ENCODE measurements at regions not wholly inside any gene's neighbourhood (a gene's known extent, or its start where the extent isn't known, plus 50 kb on each side); places are given as distances from the start of the nearest gene placed in this dataset.

- TF ChIP-seq CTCF (IDR thresholded peaks at IDR 0.05; ENCODE audit: unreplicated experiment): no peak
- H3K36me3 Mint-ChIP-seq (ENCODE audit: insufficient read depth, unreplicated experiment): no peaks in the 10 kb centered on the region
- BruUV-seq (replicated peaks): no TSS peak
- H3K4me3 Mint-ChIP-seq (ENCODE audit: unreplicated experiment): no peak overlapping the region
- DNase-seq (ENCODE audit: unreplicated experiment): no peak
- CTCF ChIA-PET: interaction anchor here (0.6 kb wide), 1 partner anchor 652 kb away, joined by 3 read pairs; no protein-coding TSS in a partner anchor
- no peaks in the 10 kb centered on the region for H3K9me3 Mint-ChIP-seq (ENCODE audit: unreplicated experiment)
- intact Hi-C loops (cut with micrococcal nuclease): no loop called here
- H3K27ac Mint-ChIP-seq (ENCODE audit: low read depth, unreplicated experiment): no peak overlapping the region
- H3K27me3 Mint-ChIP-seq (ENCODE audit: insufficient read depth, unreplicated experiment): no peaks in the 10 kb centered on the region
- POLR2A ChIA-PET: no interaction called here
- no peaks in the 10 kb centered on the region for H3K4me1 Mint-ChIP-seq (ENCODE audit: insufficient read depth, unreplicated experiment)
These were observed 802.0 kb downstream of the RAPGEF2 start for GRCh38 chr4:159904906-159905305.

DNA sequence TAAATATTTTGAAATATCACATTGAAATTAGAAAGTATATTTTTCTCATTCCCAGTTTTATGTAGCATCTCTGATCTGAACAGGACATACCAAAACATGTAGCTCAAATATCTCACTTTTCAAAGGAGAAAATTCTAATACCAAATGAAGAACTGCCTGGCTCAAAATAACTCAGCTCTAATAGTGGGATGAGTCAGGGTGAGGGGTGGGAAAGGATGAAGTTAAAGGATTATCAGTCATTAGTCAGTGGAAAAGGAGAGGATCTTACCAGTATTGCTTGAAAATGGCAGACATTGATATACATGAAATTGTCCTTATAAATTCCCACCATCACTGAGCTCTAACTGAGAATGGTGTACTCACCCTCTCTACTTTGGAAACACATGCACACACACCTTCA is 803.2 kb downstream of the RAPGEF2 start:
- Mint-ChIP-seq H3K27ac (ENCODE audit: low read depth, unreplicated experiment) (no peak overlapping the region), H3K36me3 (ENCODE audit: insufficient read depth, unreplicated experiment) (no peaks in the 10 kb centered on the region), H3K27me3 (ENCODE audit: insufficient read depth, unreplicated experiment) (no peaks in the 10 kb centered on the region), H3K4me3 (ENCODE audit: unreplicated experiment) (no peak overlapping the region), H3K4me1 (ENCODE audit: insufficient read depth, unreplicated experiment) (no peaks in the 10 kb centered on the region), H3K9me3 (ENCODE audit: unreplicated experiment) (no peaks in the 10 kb centered on the region)
- DNase-seq (ENCODE audit: unreplicated experiment): no peak
- intact Hi-C loops (cut with micrococcal nuclease): no loop called here
- BruUV-seq (replicated peaks): no TSS peak
- TF ChIP-seq CTCF (IDR thresholded peaks at IDR 0.05; ENCODE audit: unreplicated experiment): no peak
- ChIA-PET CTCF (no interaction called here), POLR2A (no interaction called here)

GRCh38 chr4:159906517-159906916 is 803.6 kb downstream of the RAPGEF2 start:
- no peak overlapping the region for H3K27ac Mint-ChIP-seq (ENCODE audit: low read depth, unreplicated experiment)
- no peaks in the 10 kb centered on the region for H3K9me3 Mint-ChIP-seq (ENCODE audit: unreplicated experiment)
- TF ChIP-seq CTCF (IDR thresholded peaks at IDR 0.05; ENCODE audit: unreplicated experiment): no peak
- no peaks in the 10 kb centered on the region for H3K36me3 Mint-ChIP-seq (ENCODE audit: insufficient read depth, unreplicated experiment)
- POLR2A ChIA-PET: no interaction called here
- CTCF ChIA-PET: no interaction called here
- H3K4me3 Mint-ChIP-seq (ENCODE audit: unreplicated experiment): no peak overlapping the region
- intact Hi-C loops (cut with micrococcal nuclease): no loop called here
- no peaks in the 10 kb centered on the region for H3K27me3 Mint-ChIP-seq (ENCODE audit: insufficient read depth, unreplicated experiment)
- BruUV-seq (replicated peaks): no TSS peak
- H3K4me1 Mint-ChIP-seq (ENCODE audit: insufficient read depth, unreplicated experiment): no peaks in the 10 kb centered on the region
- no peak for DNase-seq (ENCODE audit: unreplicated experiment)

- DNase-seq (ENCODE audit: unreplicated experiment): no peak
- TF ChIP-seq CTCF (IDR thresholded peaks at IDR 0.05; ENCODE audit: unreplicated experiment): no peak
- Mint-ChIP-seq H3K27me3 (ENCODE audit: insufficient read depth, unreplicated experiment) (no peaks in the 10 kb centered on the region), H3K27ac (ENCODE audit: low read depth, unreplicated experiment) (no peak overlapping the region), H3K4me1 (ENCODE audit: insufficient read depth, unreplicated experiment) (no peaks in the 10 kb centered on the region), H3K36me3 (ENCODE audit: insufficient read depth, unreplicated experiment) (no peaks in the 10 kb centered on the region), H3K4me3 (ENCODE audit: unreplicated experiment) (no peak overlapping the region), H3K9me3 (ENCODE audit: unreplicated experiment) (no peaks in the 10 kb centered on the region)
- ChIA-PET POLR2A (no interaction called here), CTCF (interaction anchor here (0.5 kb wide), 2 partner anchors 151 to 212 kb away, joined by 3 read pairs; no protein-coding TSS in a partner anchor)
- intact Hi-C loops (cut with micrococcal nuclease): no loop called here
- no TSS peak for BruUV-seq (replicated peaks)
These were observed 807.8 kb downstream of the RAPGEF2 start for GRCh38 chr4:159910721-159911120.
